IMR-90 (cell line): ENCODE measurements at regions not wholly inside any gene's neighbourhood (a gene's known extent, or its start where the extent isn't known, plus 50 kb on each side); places are given as distances from the start of the nearest gene placed in this dataset.

Source experiments
- ATAC-seq: fragments of 200-7000 bp; cut with Tn5 transposase; 2 replicates; pipeline ENCODE4 v1.9.1; 2020; ENCODE audit warnings: low read depth, mild to moderate bottlenecking, moderate library complexity
- BruUV-seq: library from RNA; stranded (reverse); fragments of 400-500 nt; replicated peaks from 2 replicates; lab custom pipeline; 2021; lab: Mats Ljungman, UMichigan
- CTCF ChIA-PET: fragments of 300-600 bp; formaldehyde crosslinking; extraction: SDS; loops from one replicate; lab custom pipeline; 2021; ENCODE audit warnings: antibody characterized with exemption; lab: Yijun Ruan, JAX
- POLR2A ChIA-PET: fragments of 300-600 bp; sonication (Branson Sonifier 250); formaldehyde crosslinking; loops from one replicate; lab custom pipeline; 2022; ENCODE audit warnings: antibody characterized with exemption; ENCODE audit not compliant: unreplicated experiment; lab: Charles Lee
- DNase-seq: peaks from one replicate; pipeline ENCODE4 v3.0.0; 2013
- H2AFZ ChIP-seq: replicated peaks from 2 replicates; pipeline ENCODE3; 2013; ENCODE audit warnings: low read length, mild to moderate bottlenecking; ENCODE audit not compliant: poor library complexity
- H2AK5ac ChIP-seq: 2 replicates; pipeline ENCODE4 v1.6.1; 2013; ENCODE audit warnings: low read depth, low read length, inconsistent platforms
- H2AK9ac ChIP-seq: replicated peaks from 2 replicates; pipeline ENCODE3; 2013; ENCODE audit warnings: mild to moderate bottlenecking, low read depth, low read length, moderate library complexity; ENCODE audit not compliant: poor library complexity
- H2BK120ac ChIP-seq: 2 replicates; pipeline ENCODE4 v1.6.1; 2013; ENCODE audit warnings: low read depth, low read length, inconsistent platforms
- H2BK15ac ChIP-seq: 3 replicates; pipeline ENCODE4 v1.6.1; 2013; ENCODE audit warnings: low read depth, low read length, inconsistent platforms
- H2BK20ac ChIP-seq: 2 replicates; pipeline ENCODE4 v1.6.1; 2013; ENCODE audit warnings: low read depth, mild to moderate bottlenecking, inconsistent platforms, low read length, moderate library complexity
- H2BK5ac ChIP-seq: 2 replicates; pipeline ENCODE4 v1.6.1; 2013; ENCODE audit warnings: mild to moderate bottlenecking, low read depth, low read length, inconsistent platforms; ENCODE audit not compliant: poor library complexity, severe bottlenecking
- H3K14ac ChIP-seq: replicated peaks from 2 replicates; pipeline ENCODE4 v1.6.1; 2013; ENCODE audit warnings: low read depth, low read length, inconsistent platforms
- H3K18ac ChIP-seq: 2 replicates; pipeline ENCODE4 v1.6.1; 2013; ENCODE audit warnings: low read depth, low read length, control low read depth
- H3K23ac ChIP-seq: 2 replicates; pipeline ENCODE4 v1.6.1; 2013; ENCODE audit warnings: low read depth, low read length, inconsistent platforms
- H3K27ac ChIP-seq: 2 replicates; pipeline ENCODE4 v1.5.1; 2013; ENCODE audit warnings: mild to moderate bottlenecking, control low read depth, low read length; ENCODE audit not compliant: insufficient read depth
- H3K27me3 ChIP-seq: 2 replicates; pipeline ENCODE4 v1.6.1; 2013; ENCODE audit warnings: low read length; ENCODE audit not compliant: control insufficient read depth, insufficient read depth
- H3K36me3 ChIP-seq: 2 replicates; pipeline ENCODE4 v1.6.1; 2013; ENCODE audit warnings: low read length, mixed read lengths; ENCODE audit not compliant: control insufficient read depth, insufficient read depth
- H3K4ac ChIP-seq: 2 replicates; pipeline ENCODE4 v1.6.1; 2013; ENCODE audit warnings: low read depth, low read length, inconsistent platforms
- H3K4me1 ChIP-seq: 2 replicates; pipeline ENCODE4 v1.6.1; 2013; ENCODE audit warnings: low read length, mixed read lengths; ENCODE audit not compliant: control insufficient read depth, insufficient read depth
- H3K4me2 ChIP-seq: 2 replicates; pipeline ENCODE4 v1.6.1; 2013; ENCODE audit warnings: low read depth, mild to moderate bottlenecking, control low read depth, low read length, moderate library complexity
- H3K4me3 ChIP-seq: 2 replicates; pipeline ENCODE4 v1.5.1; 2013; ENCODE audit warnings: low read depth, mild to moderate bottlenecking, control low read depth, low read length, moderate library complexity; ENCODE audit not compliant: insufficient read depth
- H3K56ac ChIP-seq: 2 replicates; pipeline ENCODE4 v1.6.1; 2013; ENCODE audit warnings: low read length, inconsistent platforms; ENCODE audit not compliant: insufficient read depth; ENCODE audit errors: extremely low read depth
- H3K79me1 ChIP-seq, 2 experiments: 2 replicates each; pipeline ENCODE4 v1.6.1; 2013; ENCODE audit warnings: low read length in 2 of 2, inconsistent platforms in 1 of 2, low read depth in 1 of 2
- H3K9ac ChIP-seq: 2 replicates; pipeline ENCODE4 v1.6.1; 2013; ENCODE audit warnings: low read depth, low read length, control low read depth
- H3K9me1 ChIP-seq: 2 replicates; pipeline ENCODE4 v1.6.1; 2013; ENCODE audit warnings: low read length, inconsistent platforms; ENCODE audit not compliant: insufficient read depth
- H3K9me3 ChIP-seq: 2 replicates; pipeline ENCODE4 v1.6.1; 2013; ENCODE audit warnings: low read length; ENCODE audit not compliant: control insufficient read depth, insufficient read depth
- H4K20me1 ChIP-seq: 2 replicates; pipeline ENCODE4 v1.6.1; 2013; ENCODE audit warnings: low read length, inconsistent platforms; ENCODE audit not compliant: insufficient read depth
- H4K5ac ChIP-seq: 2 replicates; pipeline ENCODE4 v1.6.1; 2013; ENCODE audit warnings: mild to moderate bottlenecking, low read depth, low read length, control low read depth
- H4K8ac ChIP-seq, 2 experiments: 2 replicates each; pipeline ENCODE4 v1.6.1; 2013; ENCODE audit warnings: low read depth in 2 of 2, low read length in 2 of 2, control low read depth in 1 of 2, inconsistent platforms in 1 of 2
- H4K91ac ChIP-seq: 2 replicates; pipeline ENCODE4 v1.6.1; 2013; ENCODE audit warnings: low read depth, low read length, inconsistent platforms; ENCODE audit not compliant: insufficient read depth
- BHLHE40 ChIP-seq: fragments of 150-350 bp; IDR thresholded peaks from 2 replicates; pipeline ENCODE4 v1.6.1; 2016; ENCODE audit warnings: mild to moderate bottlenecking, low read depth, low read length
- CEBPB ChIP-seq: IDR thresholded peaks from 2 replicates; pipeline ENCODE4 v1.6.1; 2012; ENCODE audit warnings: low read depth, low read length, improper control_type of control experiment
- FOS ChIP-seq: fragments of 150-350 bp; IDR thresholded peaks from 2 replicates; pipeline ENCODE4 v1.6.1; 2016; ENCODE audit warnings: low read depth, low read length
- MAZ ChIP-seq: IDR thresholded peaks from 2 replicates; pipeline ENCODE4 v1.6.1; 2012; ENCODE audit warnings: low read depth, mild to moderate bottlenecking, low read length, improper control_type of control experiment, moderate library complexity, borderline replicate concordance
- NFE2L2 ChIP-seq: fragments of 150-350 bp; IDR thresholded peaks from 2 replicates; pipeline ENCODE4 v1.6.1; 2016; ENCODE audit warnings: low read depth, mild to moderate bottlenecking, low read length
- POLR2A ChIP-seq: IDR thresholded peaks from 2 replicates; pipeline ENCODE4 v1.6.1; 2012; ENCODE audit warnings: mild to moderate bottlenecking, low read depth, low read length
- RAD21 ChIP-seq: IDR thresholded peaks from 2 replicates; pipeline ENCODE4 v1.6.1; 2012; ENCODE audit warnings: low read length, improper control_type of control experiment
- RFX5 ChIP-seq: IDR thresholded peaks from 2 replicates; pipeline ENCODE4 v1.8.0; 2012; ENCODE audit warnings: low read depth, mild to moderate bottlenecking, low read length, moderate library complexity
- WGBS, 2 experiments: methylation state at CpG; one replicate each; pipeline versions ENCODE4 v1.1.5 to v1.1.7; 2013; ENCODE audit warnings: missing lambda C conversion rate in 2 of 2; ENCODE audit not compliant: insufficient read length in 1 of 2; ENCODE audit errors: extremely low coverage in 2 of 2; 5-methylcytosine and 5-hydroxymethylcytosine counted together
- dilution Hi-C: fragments of 300-500 bp; cut with HindIII; formaldehyde crosslinking; loops from one replicate; pipeline ENCODE4 v1.14.3; 2018; ENCODE audit warnings: low sequenced_read_pairs; ENCODE audit not compliant: unreplicated experiment
- in situ Hi-C: fragments of 300-500 bp; cut with MboI; formaldehyde crosslinking; loops from 3 replicates; pipeline ENCODE4 v1.14.3; 2019; ENCODE audit warnings: low sequenced_read_pairs, inconsistent platforms, mixed read lengths
- intact Hi-C: fragments of 100-400 bp; cut with micrococcal nuclease; formaldehyde crosslinking; loops from 2 replicates; pipeline ENCODE4 v1.10.0; 2022
- TF ChIP-seq, protein P1 (sequence below): fragments of 150-350 bp; IDR thresholded peaks from 2 replicates; pipeline ENCODE4 v1.6.1; 2016; ENCODE audit warnings: low read depth, mild to moderate bottlenecking, low read length, moderate library complexity, borderline replicate concordance
- TF ChIP-seq, protein P2 (sequence below): conservative IDR thresholded peaks from 2 replicates; pipeline ENCODE4 v1.5.1; 2012; ENCODE audit warnings: mild to moderate bottlenecking, low read depth, low read length, improper control_type of control experiment

DNA sequence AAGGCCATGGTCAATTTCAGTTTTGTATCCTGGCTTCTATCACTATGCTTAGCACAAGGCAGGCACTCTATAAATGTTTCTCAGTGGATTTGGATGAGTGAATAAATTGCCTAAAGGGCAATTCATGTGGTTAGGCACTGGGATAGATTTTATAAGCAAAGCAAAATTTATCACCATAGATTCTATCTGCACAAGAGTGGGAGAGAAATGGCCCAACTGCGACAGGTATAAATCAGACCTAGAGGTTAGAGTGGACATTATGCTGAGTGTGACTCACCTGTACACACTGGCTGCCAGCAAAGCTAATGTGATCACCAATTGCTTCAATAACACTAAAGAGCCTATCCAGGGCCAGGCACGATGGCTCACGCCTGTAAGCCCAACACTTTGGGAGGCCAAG lies 514.0 kb downstream of the BUD13 start:
- H3K23ac ChIP-seq: no peak overlapping the region
- no peak overlapping the region for H3K56ac ChIP-seq
- H3K4me3 ChIP-seq: no peak overlapping the region
- WGBS, 2 experiments: no CpG with 5 or more reads among the region's 3 CpGs
- H3K4me2 ChIP-seq: no peak overlapping the region
- ChIA-PET POLR2A (no interaction called here), CTCF (no interaction called here)
- no peaks in the 10 kb centered on the region for H3K79me1 ChIP-seq
- no peak overlapping the region for H3K18ac ChIP-seq
- no peaks in the 10 kb centered on the region for H3K36me3 ChIP-seq
- H3K14ac ChIP-seq: no peak overlapping the region
- intact Hi-C loops (no loop called here), in situ Hi-C loops (no loop called here), dilution Hi-C loops (no loop called here)
- H2AK5ac ChIP-seq: no peak overlapping the region
- no peak overlapping the region for H4K91ac ChIP-seq
- no peaks in the 10 kb centered on the region for H4K20me1 ChIP-seq
- no peaks in the 10 kb centered on the region for H3K4me1 ChIP-seq
- no peak overlapping the region for H3K27ac ChIP-seq
- no peak overlapping the region for H4K5ac ChIP-seq
- H3K27me3 ChIP-seq: no peaks in the 10 kb centered on the region
- no peaks in the 10 kb centered on the region for H3K9me1 ChIP-seq
- no peak overlapping the region for H3K9ac ChIP-seq
- H2BK20ac ChIP-seq: no peak overlapping the region
- no peak for TF ChIP-seq CEBPB
- no peak for TF ChIP-seq FOS
- no peak for TF ChIP-seq BHLHE40
- no peak for TF ChIP-seq RFX5
- no peak for TF ChIP-seq POLR2A
- TF ChIP-seq RAD21: no peak
- TF ChIP-seq NFE2L2: no peak
- no peak for TF ChIP-seq MAZ
- TF ChIP-seq, protein P1, sequence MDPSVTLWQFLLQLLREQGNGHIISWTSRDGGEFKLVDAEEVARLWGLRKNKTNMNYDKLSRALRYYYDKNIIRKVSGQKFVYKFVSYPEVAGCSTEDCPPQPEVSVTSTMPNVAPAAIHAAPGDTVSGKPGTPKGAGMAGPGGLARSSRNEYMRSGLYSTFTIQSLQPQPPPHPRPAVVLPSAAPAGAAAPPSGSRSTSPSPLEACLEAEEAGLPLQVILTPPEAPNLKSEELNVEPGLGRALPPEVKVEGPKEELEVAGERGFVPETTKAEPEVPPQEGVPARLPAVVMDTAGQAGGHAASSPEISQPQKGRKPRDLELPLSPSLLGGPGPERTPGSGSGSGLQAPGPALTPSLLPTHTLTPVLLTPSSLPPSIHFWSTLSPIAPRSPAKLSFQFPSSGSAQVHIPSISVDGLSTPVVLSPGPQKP: no peak
- TF ChIP-seq, protein P2, sequence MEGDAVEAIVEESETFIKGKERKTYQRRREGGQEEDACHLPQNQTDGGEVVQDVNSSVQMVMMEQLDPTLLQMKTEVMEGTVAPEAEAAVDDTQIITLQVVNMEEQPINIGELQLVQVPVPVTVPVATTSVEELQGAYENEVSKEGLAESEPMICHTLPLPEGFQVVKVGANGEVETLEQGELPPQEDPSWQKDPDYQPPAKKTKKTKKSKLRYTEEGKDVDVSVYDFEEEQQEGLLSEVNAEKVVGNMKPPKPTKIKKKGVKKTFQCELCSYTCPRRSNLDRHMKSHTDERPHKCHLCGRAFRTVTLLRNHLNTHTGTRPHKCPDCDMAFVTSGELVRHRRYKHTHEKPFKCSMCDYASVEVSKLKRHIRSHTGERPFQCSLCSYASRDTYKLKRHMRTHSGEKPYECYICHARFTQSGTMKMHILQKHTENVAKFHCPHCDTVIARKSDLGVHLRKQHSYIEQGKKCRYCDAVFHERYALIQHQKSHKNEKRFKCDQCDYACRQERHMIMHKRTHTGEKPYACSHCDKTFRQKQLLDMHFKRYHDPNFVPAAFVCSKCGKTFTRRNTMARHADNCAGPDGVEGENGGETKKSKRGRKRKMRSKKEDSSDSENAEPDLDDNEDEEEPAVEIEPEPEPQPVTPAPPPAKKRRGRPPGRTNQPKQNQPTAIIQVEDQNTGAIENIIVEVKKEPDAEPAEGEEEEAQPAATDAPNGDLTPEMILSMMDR: no peak
- no peak overlapping the region for H4K8ac ChIP-seq
- H3K9me3 ChIP-seq: no peaks in the 10 kb centered on the region
- DNase-seq: no peak
- no peak overlapping the region for H2AFZ ChIP-seq
- ATAC-seq: no peak
- H2AK9ac ChIP-seq: no peak overlapping the region
- BruUV-seq: no TSS peak
- H3K4ac ChIP-seq: no peak overlapping the region
- no peak overlapping the region for H2BK120ac ChIP-seq
- no peak overlapping the region for H2BK15ac ChIP-seq
- H2BK5ac ChIP-seq: no peak overlapping the region
